ENCODE measurements at regions not wholly inside any gene's neighbourhood (a gene's known extent, or its start where the extent isn't known, plus 50 kb on each side); places are given as distances from the start of the nearest gene placed in this dataset.
"Not testable (repeated sequence)": the region's sequence is repeated elsewhere in the genome, so short reads cannot be mapped to it uniquely, and the experiment has no call there.

DNA sequence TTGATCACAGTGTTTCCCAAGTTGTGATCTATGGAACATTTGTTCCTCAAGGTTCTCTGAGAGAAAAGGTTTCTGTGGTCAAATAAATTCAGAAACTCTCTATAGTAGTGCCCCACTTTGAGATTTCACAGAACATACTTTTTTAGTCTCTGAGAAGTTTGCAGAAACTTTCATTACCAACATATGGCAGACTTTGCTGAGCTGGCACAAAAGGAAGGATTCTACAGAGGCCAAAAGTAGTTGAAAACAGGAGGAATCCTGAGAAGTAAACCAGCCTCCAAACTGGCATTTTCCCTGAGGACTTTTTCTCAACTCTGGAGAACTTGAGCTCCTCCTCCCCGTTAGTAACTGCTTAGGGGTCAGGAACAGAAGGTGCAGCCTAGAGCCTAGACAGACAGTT is 117.8 kb upstream of the ESX1 start:
- no peak for DNase-seq

GRCh38 chrX:104370089-104370488 is 115.4 kb upstream of the ESX1 start:
- peak; percentile 7 for DNase-seq

DNA sequence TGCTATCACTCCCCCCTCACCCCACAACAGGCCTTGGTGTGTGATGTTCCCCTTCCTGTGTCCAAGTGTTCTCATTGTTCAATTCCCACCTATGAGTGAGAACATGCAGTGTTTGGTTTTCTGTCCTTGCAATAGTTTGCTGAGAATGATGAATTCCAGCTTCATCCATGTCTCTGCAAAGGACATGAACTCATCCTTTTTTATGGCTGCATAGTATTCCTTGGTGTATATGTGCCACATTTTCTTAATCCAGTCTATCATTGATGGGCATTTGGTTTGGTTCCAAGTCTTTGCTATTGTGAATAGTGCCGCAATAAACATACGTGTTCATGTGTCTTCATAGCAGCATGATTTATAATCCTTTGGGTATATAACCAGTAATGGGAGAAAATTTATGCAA is 106.0 kb upstream of the ESX1 start:
- not testable (repeated sequence) for DNase-seq

- no peak for DNase-seq
Observed at GRCh38 chrX:104359124-104359523, 104.4 kb upstream of the ESX1 start.

DNA sequence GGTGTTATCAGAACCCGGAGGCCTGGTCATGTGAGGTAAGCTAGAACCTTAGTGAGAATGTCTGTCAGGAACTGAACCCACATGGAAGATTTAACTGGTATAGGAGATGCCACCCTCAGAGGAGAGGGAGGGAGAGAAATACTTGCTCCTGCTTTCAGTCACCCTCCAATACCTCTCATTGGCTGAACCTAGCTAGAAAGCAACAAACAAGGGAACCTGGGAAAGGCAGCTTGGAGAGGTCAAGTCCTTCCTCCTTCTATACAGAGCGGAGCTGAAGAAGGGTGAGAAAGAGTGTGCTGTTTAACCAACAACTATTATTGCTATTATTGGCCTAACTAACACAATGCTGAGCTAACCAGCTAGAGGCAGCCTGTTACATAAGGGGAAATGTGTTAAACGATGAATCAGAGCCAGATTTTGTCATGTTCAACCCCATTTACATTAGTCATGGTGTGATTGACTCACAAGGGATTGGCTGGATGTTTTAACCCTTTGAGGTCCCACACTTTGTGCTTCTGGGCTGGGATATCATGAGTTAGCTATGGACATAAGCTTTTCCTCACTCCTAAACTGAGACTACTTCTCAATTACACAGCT is 96.5 kb upstream of the ESX1 start:
- DNase-seq = peak; percentile 85

- DNase-seq = no peak
Observed at GRCh38 chrX:104347860-104348259, 93.1 kb upstream of the ESX1 start.

DNA sequence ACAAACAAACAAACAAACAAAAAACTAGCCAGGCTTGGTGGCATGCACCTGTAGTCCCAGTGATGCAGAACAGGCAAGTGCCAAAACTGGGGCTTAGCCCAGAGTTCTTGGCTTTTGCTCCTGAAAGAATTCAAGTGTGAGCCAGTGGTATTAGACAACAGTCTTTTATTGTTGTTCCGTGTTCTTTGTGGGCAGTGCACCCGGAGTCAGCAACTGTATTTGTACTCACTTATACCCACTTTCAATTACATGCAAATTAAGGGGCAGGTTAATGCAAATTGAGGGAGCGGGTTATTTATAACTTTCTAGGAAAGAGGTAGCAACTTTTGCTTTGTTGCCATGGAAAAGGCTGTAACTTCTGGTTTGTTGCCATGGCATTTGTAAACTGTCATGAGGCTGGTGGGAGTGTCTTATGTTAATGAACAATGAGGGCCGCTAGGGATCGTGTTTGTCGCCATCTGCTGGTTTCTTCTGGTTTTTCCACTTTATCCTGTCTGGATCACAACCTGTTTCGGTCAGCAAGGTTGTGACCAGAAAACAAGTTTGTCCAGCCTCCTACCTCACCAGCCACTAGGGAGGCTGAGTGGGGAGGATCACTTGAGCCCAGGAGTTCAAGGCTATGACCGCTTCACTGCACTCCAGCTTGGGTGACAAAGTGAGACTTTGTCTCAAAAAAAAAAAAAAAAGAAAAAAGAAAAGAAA is 88.8 kb upstream of the ESX1 start:
- DNase-seq = peak; percentile 69

DNA sequence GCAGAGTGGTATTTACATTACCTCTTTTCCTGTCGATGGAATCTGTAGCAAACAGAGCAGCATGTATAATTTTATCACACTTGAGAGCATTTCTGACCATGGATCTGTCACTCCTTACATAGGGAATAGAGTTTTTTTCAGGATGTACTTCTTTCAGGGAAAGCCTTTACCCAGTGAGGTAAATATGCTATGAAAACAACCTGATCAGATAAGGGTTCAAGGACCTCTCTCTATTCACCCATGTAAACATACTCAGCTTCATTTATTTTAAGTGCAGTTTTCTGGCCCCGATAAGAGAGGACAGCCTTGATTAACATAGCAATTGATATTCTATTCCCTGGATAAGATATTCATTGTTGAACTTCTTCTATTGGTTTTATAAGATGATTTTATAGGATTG is 87.3 kb upstream of the ESX1 start:
- no peak for DNase-seq

- DNase-seq = peak; percentile 76
Observed at GRCh38 chrX:104335756-104336155, 81.0 kb upstream of the ESX1 start.

DNA sequence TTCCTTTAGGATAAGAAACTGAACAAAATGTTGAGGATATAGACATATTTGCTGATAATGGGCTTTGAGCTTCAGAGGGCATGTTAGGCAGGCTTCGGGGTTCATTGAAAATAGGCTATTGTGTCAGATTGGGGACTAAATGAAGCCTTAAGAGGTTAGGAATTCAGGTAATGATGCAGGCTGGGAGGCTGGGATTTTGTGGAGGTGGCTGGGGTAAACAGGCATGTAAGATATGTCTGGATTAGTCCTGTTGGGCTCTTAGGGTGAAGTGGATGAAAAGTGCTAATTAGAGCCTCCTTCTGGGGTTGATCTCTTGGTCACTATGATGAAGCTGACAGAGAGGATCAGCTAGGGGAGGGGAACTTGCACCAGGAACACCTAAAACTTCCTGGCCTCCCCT is 80.2 kb upstream of the ESX1 start:
- DNase-seq = no peak

- peak; percentile 67 for DNase-seq
Observed at GRCh38 chrX:104330966-104331365, 76.2 kb upstream of the ESX1 start.

GRCh38 chrX:104329731-104330130 is 75.0 kb upstream of the ESX1 start:
- DNase-seq = no peak

- peak; percentile 25 for DNase-seq
Observed at GRCh38 chrX:104325213-104325585, 70.5 kb upstream of the ESX1 start.

DNA sequence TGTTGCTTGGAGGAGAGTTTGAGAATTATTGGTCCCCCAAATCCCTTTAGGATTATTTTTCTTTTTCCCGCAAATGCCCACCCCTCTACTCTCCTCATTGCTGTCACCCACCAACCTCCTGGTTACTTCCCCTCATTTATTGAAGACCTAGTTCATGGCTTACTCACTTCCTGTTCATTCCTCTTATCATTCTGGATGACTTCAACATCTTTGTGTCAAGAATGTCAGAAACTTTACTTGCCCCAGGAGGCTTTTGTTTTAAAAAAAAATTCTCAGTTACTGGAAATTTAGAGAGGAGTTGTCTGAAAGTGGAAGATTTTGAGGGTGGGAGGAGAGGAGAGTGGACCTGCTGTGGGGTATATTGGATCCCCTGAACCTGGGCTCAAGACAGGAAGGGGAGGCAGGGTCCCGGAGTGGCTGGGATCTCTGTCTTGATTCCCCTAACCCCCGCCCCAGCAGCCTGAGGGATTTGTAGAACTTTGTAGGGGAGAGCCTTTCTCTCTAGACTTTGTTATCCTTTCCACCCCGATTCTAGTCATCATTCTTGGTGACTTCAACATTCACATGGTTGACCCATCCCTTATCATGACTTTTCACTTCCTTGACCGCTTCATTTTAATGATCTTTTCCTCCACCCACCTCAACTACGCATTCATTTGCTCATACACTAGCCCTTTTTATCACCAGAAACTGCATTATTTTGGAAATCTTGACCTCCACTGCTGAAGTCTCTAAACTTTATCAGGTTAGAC is 69.9 kb upstream of the ESX1 start:
- DNase-seq = peak; percentile 16

GRCh38 chrX:104319346-104319745 is 64.6 kb upstream of the ESX1 start:
- no peak for DNase-seq

DNA sequence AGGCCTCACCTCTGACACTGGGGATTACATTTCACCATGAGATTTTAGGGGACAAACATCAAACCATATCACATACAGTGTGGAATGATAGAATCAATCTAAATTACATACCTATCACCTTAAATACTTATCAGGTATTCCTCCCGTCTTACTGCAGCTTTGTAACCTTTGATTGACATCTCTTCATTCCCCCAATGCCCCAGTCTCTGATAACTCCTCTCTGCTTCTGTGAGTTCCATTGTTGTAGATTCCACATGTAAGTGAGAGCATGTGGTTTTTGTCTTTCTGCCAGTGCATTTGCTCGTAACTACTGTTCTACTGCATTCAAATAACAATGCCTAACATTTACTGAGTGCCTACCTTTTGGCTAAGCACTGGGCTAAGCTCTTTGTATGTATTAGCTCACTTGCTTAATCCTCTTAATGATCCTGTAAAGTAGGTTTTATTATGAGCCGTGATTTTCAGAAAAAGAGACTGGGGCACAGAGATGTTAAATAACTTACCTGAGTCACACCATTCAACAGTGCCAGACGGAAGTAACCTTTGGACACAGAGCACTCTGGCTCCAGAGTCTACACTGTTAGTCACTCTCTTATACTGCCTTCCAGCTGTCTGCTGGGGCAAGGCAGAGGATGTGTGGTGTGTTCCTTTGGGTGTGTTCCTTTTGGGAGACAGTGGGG is 63.7 kb upstream of the ESX1 start:
- peak; percentile 29 for DNase-seq

GRCh38 chrX:104316739-104317138 is 62.0 kb upstream of the ESX1 start:
- DNase-seq = no peak

- DNase-seq = peak; percentile 46
Observed at GRCh38 chrX:104315555-104315954, 60.8 kb upstream of the ESX1 start.

DNA sequence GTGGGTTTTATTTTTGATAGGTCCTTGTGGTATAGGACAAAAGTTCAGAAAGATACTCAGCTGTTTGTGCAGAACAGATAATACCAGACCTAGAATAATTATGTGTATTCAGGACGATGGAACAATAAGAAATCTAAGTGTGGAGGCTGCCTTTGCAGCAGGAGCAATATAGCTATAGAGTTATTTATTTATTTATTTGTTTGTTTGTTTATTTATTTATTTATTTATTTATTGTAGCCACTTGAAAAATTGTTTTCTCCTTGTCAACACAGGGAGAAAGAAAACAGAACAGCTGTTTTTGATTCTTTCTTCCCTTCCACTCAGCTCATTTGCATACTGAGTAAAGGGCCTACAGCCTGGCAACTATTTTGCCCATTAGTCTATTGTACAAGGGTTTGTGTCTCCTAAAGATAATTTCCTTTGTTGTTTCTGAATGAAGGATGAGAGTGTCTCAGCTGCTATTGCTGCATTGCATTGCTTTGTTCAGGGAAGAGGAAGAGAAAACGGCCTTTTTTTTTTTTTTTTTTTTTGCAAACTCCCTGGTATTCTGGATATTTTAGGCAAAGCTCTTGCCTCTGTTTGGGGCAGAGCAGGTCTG is 56.0 kb upstream of the ESX1 start:
- no peak for DNase-seq

DNA sequence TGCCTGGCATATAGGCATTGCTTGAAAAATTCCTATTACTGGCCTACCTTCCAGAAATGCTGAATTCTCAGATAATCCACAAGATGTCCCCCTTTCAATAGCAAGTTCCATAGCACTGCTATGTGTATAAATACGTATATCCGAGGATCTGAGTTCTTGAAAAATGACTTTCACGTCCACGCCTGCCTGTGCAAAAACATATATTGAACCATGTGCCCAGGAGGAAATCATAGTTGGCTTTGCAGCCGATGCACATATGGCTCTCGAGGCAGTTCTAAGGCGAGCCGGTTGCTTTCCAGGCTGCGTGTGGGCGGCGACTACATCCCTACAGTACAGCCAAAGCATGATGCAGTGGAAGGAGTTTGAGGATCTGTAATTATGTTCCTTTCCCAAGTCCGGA is 55.4 kb upstream of the ESX1 start:
- DNase-seq = peak; percentile 30

DNA sequence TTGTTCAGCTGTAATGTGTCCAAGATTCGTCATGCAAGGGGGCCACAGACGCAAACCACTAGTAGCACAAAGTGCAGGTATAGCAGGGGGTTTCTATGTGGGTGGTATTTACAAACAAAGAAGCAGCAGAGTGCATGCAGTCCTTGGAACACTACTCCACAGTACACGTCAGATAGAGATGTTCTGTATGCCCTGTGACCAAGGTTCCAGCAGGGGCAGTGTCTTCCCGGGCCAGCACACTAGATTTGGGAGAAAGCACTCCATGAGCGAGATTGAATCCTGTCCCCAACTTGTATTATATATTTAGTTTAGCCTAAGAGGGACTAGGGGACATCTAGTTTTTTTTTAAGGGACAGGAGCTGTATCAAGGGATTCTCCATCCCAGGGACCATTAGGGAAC is 54.4 kb upstream of the ESX1 start:
- DNase-seq = no peak

GRCh38 chrX:104307341-104307740 is 52.6 kb upstream of the ESX1 start:
- peak; percentile 17 for DNase-seq

DNA sequence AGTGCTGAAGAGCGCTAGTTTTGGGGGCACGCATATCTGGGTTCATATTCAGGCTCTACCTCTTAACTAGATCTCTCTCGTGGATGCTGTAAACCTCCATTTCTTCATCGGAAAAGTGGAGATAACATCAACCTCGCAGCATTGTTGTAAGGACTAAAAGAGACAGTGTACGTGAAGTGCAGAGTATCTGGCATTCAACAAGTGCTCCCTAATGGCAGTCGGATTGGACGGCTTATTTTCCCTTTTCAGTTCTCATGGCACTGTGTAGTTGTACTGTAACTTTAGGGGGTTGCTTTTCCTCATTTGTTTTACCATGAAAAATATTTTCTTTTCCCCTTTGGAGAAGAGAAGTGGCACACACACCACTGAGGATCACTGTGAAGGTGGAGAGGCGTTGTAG is 51.4 kb upstream of the ESX1 start:
- no peak for DNase-seq

Data from fibroblast of skin of right biceps (primary cell).